ENCODE measurements at regions not wholly inside any gene's neighbourhood (a gene's known extent, or its start where the extent isn't known, plus 50 kb on each side); places are given as distances from the start of the nearest gene placed in this dataset.
A peak's percentile ranks its signal among the peaks of the same experiment; 100 is the strongest.

- no peak for DNase-seq (ENCODE audit: low read depth)
Observed at GRCh38 chr2:163266772-163267171, 428.2 kb upstream of the KCNH7 start.

GRCh38 chr2:163265562-163265961, 427.0 kb upstream of the KCNH7 start:
- DNase-seq (ENCODE audit: low read depth) = no peak

GRCh38 chr2:163264341-163264740, 425.8 kb upstream of the KCNH7 start:
- peak; percentile 29 for DNase-seq (ENCODE audit: low read depth)

- DNase-seq (ENCODE audit: low read depth) = no peak
Observed at GRCh38 chr2:163259489-163259888, 420.9 kb upstream of the KCNH7 start.

DNA sequence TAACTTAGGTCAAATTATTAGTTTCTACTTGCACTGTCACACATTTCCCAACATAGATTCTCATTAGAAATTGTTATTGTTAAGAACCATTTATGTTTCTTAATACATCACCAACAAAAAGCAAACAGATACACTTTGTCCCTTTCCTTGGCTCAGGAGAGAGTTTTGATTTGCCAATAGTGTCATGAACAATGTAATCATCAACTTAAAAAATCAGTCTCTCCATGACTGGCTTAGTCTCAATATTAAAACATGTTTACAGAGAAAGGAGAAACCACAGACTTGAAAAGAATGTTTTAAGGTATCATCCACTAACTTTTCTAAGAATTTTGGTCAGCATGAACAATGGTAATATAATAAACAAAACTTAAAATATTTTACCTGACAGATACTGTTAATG, 416.5 kb upstream of the KCNH7 start:
- no peak for DNase-seq (ENCODE audit: low read depth)

- DNase-seq (ENCODE audit: low read depth) = no peak
Observed at GRCh38 chr2:163253621-163254285, 415.2 kb upstream of the KCNH7 start.

DNA sequence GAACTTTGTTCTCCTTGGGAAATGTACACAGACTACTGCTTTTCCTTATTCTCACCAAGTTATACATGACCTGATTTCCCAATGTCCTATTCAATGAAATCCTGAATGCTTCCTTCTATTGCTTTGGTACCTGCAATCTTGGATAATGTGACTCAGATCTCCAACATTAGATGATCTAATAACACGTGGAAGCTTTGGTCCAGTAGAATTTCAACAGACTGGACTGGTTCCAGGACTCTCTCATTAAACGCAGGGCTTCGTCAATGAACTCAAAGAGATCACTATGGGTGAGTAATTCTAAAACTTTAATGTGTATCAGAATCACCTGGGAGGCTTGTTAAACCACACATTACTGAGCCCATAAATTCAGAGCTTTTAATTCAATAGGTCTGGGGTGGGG, 413.6 kb upstream of the KCNH7 start:
- DNase-seq (ENCODE audit: low read depth) = no peak

DNA sequence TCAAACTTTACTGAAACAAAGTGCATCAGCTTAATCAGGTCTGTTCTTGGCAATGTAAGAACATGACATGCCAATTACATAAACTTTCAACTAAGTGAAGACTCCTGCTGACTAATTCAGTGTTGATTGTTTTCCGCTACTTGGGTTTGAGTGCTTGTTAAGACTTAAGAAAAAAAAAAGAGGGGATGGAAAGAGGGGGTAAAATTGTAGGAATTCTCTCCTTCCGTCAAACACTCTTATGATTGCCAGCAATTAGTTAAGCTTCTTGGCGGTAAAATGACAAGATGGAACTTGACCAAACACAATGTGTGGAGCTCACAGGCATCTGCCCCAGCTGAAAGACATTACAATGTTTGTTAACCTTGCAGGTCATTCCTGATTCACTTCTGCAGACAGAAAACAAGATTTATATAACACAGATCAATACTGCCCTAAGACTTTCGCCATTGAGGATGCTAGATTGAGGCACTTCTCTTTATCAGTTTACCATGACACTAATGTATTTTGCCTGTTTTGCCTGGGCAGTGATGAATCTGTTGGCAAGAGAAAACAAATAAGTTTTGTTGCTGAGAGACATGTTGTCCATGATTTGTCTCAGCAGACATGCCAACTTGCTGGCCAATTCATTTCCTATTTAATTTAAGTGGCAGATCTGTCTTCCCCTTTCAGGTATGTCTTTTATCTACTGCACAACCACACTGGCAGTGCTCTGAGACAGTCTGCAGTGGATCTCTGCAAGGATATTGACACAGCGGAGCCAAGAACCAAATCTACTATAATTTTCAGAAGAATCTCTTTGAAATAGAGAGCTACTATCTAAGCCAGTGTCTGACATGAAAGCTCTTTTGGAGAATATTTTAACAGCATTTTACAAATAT, 410.0 kb upstream of the KCNH7 start:
- no peak for DNase-seq (ENCODE audit: low read depth)

DNA sequence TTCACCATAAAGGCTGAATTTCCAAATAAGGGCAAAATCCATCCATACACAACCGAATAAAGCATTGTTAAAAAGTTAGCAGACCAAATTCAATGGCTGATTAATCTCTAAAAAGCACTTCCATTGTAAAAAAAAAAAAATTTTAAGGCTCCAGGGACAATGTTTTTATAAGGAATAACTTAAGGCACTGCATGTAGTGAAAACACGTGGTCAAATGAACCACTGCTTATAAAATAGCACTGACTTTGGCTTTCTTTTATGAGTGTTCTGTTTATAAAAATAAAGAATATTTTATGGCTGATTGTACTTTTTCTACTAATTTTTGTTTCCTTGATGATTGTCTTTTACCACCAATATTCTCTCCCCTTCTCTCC, 409.3 kb upstream of the KCNH7 start:
- DNase-seq (ENCODE audit: low read depth) = no peak

DNA sequence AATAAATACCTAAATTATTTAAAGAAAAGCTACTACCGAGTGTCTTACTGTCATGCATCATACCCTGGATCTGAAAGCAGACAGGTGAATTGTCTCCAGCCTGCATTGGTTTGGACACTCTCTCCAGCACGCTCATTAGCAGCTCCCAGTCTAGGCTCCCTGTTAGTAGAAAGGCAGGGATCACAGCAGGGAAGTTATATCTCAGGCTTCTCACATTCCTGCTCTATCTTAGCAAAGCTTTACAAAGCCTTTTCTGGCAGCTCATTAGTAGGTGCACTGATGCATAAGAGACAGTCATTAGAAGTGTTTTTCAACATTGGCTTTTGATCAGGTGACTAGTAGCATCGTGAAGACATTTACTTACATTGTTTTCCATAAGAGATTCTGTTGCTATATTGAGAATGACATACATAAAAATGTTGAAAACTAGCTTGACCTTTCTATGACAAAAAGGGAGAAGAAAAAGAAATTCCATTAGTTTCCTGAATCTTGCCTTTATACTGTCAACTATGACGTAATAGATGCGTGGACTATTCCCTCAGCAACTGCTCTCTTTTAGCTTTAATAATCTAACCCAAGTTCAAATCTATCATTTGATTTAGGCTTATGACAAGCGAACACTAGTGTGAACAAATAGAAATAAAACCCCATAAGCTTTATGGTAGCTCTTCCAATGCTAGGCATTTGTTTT, 408.7 kb upstream of the KCNH7 start:
- DNase-seq (ENCODE audit: low read depth) = no peak

- DNase-seq (ENCODE audit: low read depth) = no peak
Observed at GRCh38 chr2:163246135-163246534, 407.6 kb upstream of the KCNH7 start.

- no peak for DNase-seq (ENCODE audit: low read depth)
Observed at GRCh38 chr2:163236553-163236952, 398.0 kb upstream of the KCNH7 start.

- no peak for DNase-seq (ENCODE audit: low read depth)
Observed at GRCh38 chr2:163231666-163232065, 393.1 kb upstream of the KCNH7 start.

DNA sequence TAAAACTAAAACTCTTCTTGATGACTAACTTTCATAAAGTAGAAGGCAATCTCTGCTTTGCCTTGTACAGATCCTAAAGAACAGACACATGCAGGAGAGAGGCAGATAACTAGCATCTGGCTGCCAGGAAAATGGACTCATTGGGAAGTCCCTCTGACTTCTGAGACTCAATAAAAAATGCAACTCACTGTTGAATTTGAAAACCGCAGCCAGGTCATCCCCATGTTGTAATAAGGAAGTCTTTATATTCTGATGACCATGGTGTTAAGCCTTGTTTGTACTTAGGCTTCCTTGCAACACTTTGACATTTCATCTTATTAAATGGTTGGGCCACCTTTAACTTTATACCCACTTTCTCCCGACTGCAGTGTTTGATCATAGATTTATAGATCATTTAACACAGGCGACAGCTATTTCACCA, 375.1 kb upstream of the KCNH7 start:
- no peak for DNase-seq (ENCODE audit: low read depth)

DNA sequence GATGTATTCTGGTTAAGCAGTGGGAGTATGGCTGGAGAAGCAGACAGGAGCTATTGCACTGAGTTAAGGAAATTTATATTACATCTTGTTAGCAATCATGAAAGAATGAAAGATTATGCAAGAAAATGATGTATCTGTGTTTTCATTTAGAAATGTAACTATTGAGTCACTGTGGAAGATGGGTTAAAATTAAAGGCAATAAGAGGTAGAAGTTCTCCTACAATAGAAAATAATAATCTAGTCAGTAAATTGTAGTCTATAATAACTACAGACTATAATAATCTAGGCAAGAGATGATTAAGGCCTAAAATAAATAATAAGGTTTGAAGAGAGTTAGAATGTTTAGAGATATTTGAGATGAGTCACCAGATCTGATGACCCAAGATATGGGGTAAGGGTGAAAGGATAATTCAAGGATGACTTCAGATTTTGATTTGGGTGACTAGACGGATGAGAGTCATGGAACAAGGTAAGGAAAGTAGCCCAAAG, 371.9 kb upstream of the KCNH7 start:
- DNase-seq (ENCODE audit: low read depth) = no peak

DNA sequence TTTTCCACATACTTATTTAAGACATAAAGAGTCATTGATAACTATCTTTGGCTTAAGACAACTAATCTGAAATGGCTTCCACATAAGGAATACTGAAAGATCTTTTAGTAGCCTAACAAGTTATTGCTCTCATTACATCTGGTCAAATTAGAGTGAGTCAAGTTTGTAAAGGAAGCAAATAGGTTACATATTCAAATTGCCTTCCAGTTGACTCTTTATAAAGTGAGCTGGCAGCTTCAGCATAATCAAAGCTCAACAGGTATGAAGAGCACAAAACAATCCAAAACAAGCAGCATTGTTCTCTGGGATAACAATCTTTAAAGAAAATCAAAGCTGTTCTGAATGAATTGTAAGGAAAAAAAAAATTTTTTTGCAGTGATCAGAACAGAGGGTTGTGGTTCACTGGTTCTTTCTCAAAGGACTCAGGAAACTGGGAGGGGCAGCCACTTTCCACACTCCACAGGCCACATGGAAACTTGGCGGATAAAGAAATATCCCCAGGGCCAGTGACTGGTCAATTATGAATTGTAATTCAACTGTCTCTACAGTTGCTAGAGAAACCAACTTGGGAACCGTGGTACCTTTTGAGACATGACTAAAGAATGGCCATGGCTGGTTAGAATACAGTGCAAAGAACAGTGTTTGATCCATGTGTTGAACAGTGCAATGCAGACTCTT, 369.3 kb upstream of the KCNH7 start:
- DNase-seq (ENCODE audit: low read depth) = no peak

DNA sequence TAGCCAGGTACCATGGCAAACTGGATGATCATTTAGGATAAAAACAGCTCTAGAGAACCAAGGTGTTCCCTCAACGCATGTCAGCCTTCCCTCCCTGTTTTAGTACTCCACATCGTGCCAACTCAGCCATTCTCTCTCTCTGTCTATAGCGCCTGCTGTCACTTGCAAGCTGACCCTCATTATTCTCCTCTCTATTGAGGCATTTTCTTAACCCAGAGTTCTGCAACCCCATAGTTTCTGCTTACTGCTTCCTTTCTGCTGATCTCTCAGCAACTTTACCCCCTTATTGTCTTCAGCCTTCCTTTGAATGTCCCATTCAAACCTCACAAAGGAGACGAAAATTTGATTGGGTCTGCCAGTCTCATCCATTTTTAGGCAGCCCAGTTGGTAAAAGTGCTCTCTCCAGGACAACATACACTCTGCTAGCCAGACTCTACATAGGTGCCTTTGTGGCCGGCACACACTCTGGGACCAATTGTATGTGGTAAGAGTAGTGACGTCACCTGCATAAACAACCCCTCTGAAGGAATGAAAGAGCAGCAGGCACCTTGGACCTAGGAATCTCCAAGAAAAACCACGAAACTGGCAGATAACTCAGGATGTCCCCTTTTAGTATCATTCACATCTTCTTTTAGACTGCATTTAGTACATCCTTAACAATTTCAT, 367.2 kb upstream of the KCNH7 start:
- DNase-seq (ENCODE audit: low read depth) = no peak

DNA sequence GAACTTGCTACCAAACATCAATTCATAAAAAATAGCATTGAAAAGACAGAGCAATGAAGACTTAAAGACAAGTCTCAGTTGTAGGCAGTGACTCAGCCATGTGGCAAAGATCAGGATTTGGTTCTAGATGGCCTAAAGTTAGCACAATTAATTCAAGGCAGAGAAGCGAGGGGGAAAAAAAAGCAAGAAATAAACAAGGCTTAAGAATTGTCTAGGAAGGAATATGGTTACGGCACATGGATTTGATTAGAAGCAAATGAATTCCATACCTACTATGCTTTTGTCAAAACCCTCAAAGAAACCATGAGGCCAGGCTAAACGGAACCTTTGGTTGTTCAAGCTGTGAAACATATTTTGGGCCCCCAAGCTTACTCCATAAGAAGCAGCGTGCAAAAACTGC, 362.2 kb upstream of the KCNH7 start:
- DNase-seq (ENCODE audit: low read depth) = no peak

DNA sequence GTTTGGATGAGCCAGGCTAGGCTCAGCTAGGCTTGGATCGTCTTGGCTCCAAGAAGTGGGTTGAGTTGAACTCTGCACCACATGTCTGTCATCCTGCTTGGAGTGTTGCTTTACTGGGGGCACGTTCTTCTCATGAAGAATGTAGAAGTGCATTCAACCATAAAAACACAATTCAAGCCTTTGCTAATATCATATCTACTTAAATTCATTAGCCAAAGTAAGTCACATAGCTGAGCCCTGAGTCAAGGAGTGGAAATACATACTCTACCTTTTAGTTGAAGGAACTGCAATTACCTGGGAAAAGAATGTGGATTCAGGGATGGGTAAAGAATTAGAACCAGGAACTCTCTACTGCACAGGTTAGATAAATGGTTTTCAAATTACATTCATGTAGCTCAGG, 360.4 kb upstream of the KCNH7 start:
- no peak for DNase-seq (ENCODE audit: low read depth)

GRCh38 chr2:163198007-163198406, 359.4 kb upstream of the KCNH7 start:
- DNase-seq (ENCODE audit: low read depth) = no peak

DNA sequence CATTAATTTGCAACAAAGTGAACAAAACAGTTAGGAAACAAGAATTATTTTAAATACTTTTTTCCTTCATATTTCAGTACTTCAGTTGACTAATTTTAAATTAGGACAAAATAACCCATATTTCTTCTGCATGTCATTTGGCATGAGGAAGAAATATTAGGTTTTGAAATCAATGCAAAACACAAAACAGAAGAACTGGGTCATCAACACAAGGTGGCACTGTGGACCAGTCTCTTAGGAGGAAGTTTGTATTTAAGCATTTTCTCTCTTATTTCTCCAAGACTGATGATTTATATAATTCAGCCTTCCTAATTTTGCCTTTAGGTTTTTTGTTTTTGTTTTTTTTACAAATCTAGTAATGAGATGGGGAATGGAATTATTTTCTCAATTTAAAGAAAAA, 352.8 kb upstream of the KCNH7 start:
- no peak for DNase-seq (ENCODE audit: low read depth)
